Chondrocyte (in vitro differentiated cells): ENCODE measurements at regions not wholly inside any gene's neighbourhood (a gene's known extent, or its start where the extent isn't known, plus 50 kb on each side); places are given as distances from the start of the nearest gene placed in this dataset.

Source experiments
- DNase-seq: peaks from one replicate; pipeline ENCODE4 v3.0.0; 2021; ENCODE audit warnings: mixed read lengths, low spot score
- H3K27ac Mint-ChIP-seq: one replicate; pipeline ENCODE4 v1.8.0; 2021; ENCODE audit warnings: mild to moderate bottlenecking, moderate library complexity, mixed read lengths; ENCODE audit not compliant: unreplicated experiment
- H3K27me3 Mint-ChIP-seq: 2 replicates; pipeline ENCODE4 v1.8.0; 2021; ENCODE audit warnings: low read depth, mixed read lengths
- H3K36me3 Mint-ChIP-seq: 2 replicates; pipeline ENCODE4 v1.8.0; 2021; ENCODE audit warnings: low read depth, mixed read lengths
- H3K4me1 Mint-ChIP-seq: 2 replicates; pipeline ENCODE4 v1.8.0; 2021; ENCODE audit warnings: low read depth, mild to moderate bottlenecking, mixed read lengths
- H3K4me3 Mint-ChIP-seq: one replicate; pipeline ENCODE4 v1.8.0; 2021; ENCODE audit warnings: mild to moderate bottlenecking, moderate library complexity, mixed read lengths; ENCODE audit not compliant: unreplicated experiment
- H3K9me3 Mint-ChIP-seq: 2 replicates; pipeline ENCODE4 v1.8.0; 2021; ENCODE audit warnings: low read depth, mixed read lengths
- TF ChIP-seq, protein P1 (sequence below): fragments of 200-600 bp; sonication (generic); IDR thresholded peaks from 2 replicates; pipeline ENCODE4 v1.5.0; 2021; ENCODE audit warnings: antibody characterized with exemption, mild to moderate bottlenecking, moderate library complexity

DNA sequence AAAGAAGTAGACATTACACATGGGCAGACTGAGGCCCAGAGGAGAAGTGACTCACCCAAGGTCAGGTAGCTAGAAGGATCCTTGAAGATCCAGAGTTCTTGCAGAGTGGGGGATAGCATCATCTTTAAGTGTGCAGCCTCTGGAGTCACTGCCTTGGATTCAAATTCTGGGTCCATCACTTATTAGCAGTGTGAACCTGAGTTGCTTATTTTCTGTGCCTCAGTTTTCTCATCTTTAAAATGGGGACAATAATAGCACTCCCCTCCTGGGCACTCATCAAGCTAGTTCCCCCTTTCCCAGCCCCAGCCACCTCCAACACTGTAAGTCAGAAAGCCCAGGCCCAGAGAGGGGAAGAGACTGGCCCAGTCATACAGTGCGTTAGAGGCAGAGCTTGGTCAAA lies 141.8 kb upstream of the PJA1 start:
- Mint-ChIP-seq H3K9me3 (no peaks in the 10 kb centered on the region), H3K36me3 (no peaks in the 10 kb centered on the region), H3K4me3 (no peak overlapping the region), H3K4me1 (no peaks in the 10 kb centered on the region), H3K27ac (no peak overlapping the region), H3K27me3 (peaks cover 5% of the 10 kb centered on the region)
- DNase-seq, result no peak
- TF ChIP-seq, protein P1, sequence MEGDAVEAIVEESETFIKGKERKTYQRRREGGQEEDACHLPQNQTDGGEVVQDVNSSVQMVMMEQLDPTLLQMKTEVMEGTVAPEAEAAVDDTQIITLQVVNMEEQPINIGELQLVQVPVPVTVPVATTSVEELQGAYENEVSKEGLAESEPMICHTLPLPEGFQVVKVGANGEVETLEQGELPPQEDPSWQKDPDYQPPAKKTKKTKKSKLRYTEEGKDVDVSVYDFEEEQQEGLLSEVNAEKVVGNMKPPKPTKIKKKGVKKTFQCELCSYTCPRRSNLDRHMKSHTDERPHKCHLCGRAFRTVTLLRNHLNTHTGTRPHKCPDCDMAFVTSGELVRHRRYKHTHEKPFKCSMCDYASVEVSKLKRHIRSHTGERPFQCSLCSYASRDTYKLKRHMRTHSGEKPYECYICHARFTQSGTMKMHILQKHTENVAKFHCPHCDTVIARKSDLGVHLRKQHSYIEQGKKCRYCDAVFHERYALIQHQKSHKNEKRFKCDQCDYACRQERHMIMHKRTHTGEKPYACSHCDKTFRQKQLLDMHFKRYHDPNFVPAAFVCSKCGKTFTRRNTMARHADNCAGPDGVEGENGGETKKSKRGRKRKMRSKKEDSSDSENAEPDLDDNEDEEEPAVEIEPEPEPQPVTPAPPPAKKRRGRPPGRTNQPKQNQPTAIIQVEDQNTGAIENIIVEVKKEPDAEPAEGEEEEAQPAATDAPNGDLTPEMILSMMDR, result no peak

DNA sequence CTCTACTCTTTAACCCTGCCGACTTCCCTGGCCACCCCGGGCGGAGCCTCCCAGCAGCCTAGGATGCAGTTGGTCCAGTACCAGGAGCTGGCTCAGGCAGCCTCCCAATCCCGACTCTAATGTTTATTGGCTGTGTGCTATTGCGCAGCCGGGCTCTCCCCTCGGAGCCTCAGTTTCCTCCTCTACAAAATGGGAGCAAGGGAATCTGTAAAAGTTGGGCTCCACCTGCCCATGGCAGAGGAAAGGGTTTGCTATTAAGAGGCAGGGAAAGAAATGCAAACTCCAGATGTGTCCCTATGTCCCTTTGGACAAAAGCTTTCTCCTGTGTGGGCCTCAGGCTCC lies 140.8 kb upstream of the PJA1 start:
- no peaks in the 10 kb centered on the region for H3K9me3 Mint-ChIP-seq
- DNase-seq, result no peak
- H3K36me3 Mint-ChIP-seq, result no peaks in the 10 kb centered on the region
- no peaks in the 10 kb centered on the region for H3K4me1 Mint-ChIP-seq
- TF ChIP-seq, protein P1, result no peak
- H3K4me3 Mint-ChIP-seq, result no peak overlapping the region
- no peak overlapping the region for H3K27ac Mint-ChIP-seq
- H3K27me3 Mint-ChIP-seq, result peaks cover 3% of the 10 kb centered on the region

GRCh38 chrX:69305333-69306062 lies 140.2 kb upstream of the PJA1 start:
- DNase-seq, result no peak
- H3K36me3 Mint-ChIP-seq, result no peaks in the 10 kb centered on the region
- no peaks in the 10 kb centered on the region for H3K9me3 Mint-ChIP-seq
- no peak overlapping the region for H3K4me3 Mint-ChIP-seq
- no peaks in the 10 kb centered on the region for H3K4me1 Mint-ChIP-seq
- H3K27me3 Mint-ChIP-seq, result peaks cover 3% of the 10 kb centered on the region
- TF ChIP-seq, protein P1, result no peak
- no peak overlapping the region for H3K27ac Mint-ChIP-seq

DNA sequence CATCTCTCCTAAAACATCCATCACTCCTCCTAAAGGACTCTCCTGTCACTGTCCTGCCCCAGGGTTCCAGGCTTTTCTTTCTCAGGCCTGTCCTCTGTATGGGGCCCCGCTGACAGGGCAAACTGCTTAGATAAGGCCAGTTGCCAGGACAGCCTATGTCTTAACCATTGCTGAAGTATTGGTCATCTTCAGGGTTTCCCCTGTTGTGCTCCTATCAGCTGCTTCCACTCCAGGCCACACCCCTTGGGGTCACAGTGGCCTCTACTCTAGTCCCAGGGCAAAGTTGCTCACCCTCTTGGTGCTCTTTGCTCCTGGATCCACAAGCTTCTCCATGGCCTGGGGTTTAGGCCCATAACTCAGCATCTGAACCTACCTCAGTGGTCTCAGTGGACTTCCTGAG lies 138.0 kb upstream of the PJA1 start:
- DNase-seq, result no peak
- Mint-ChIP-seq H3K9me3 (no peaks in the 10 kb centered on the region), H3K27me3 (peaks cover 3% of the 10 kb centered on the region), H3K4me1 (no peaks in the 10 kb centered on the region), H3K4me3 (no peak overlapping the region), H3K27ac (no peak overlapping the region), H3K36me3 (no peaks in the 10 kb centered on the region)
- TF ChIP-seq, protein P1, result no peak

- Mint-ChIP-seq H3K4me3 (no peak overlapping the region), H3K9me3 (no peaks in the 10 kb centered on the region), H3K27me3 (peaks cover 3% of the 10 kb centered on the region), H3K36me3 (no peaks in the 10 kb centered on the region), H3K4me1 (no peaks in the 10 kb centered on the region), H3K27ac (no peak overlapping the region)
- no peak for DNase-seq
- TF ChIP-seq, protein P1, result no peak
Observed at GRCh38 chrX:69299951-69300714, 134.9 kb upstream of the PJA1 start.
